HCT116 (cell line): ENCODE measurements at regions not wholly inside any gene's neighbourhood (a gene's known extent, or its start where the extent isn't known, plus 50 kb on each side); places are given as distances from the start of the nearest gene placed in this dataset.

ENCODE experiments used
- EZH2 ChIP-seq: fragments of 200-600 bp; sonication (generic); IDR thresholded peaks from 2 replicates; pipeline ENCODE4 v1.6.1; 2017; ENCODE audit warnings: antibody characterized with exemption, mixed run types
- EZH2phosphoT487 ChIP-seq: fragments of 200-600 bp; IDR thresholded peaks from 2 replicates; pipeline ENCODE4 v1.6.1; 2018; ENCODE audit warnings: antibody characterized with exemption, borderline replicate concordance
- JUND ChIP-seq: IDR thresholded peaks from 2 replicates; pipeline ENCODE4 v1.6.1; 2012
- POLR2A ChIP-seq: IDR thresholded peaks from 2 replicates; pipeline ENCODE4 v1.7.0; 2011; ENCODE audit warnings: borderline replicate concordance; ENCODE audit not compliant: insufficient read depth, insufficient read length; ENCODE audit errors: extremely low read depth
- POLR2AphosphoS5 ChIP-seq: IDR thresholded peaks from 2 replicates; pipeline ENCODE4 v1.6.1; 2011; ENCODE audit warnings: mild to moderate bottlenecking, low read depth, low read length, moderate library complexity
- REST ChIP-seq: IDR thresholded peaks from 2 replicates; pipeline ENCODE4 v1.6.1; 2012; ENCODE audit warnings: low read depth
- SIN3A ChIP-seq: IDR thresholded peaks from 2 replicates; pipeline ENCODE4 v1.6.1; 2012; ENCODE audit warnings: low read depth
- SP1 ChIP-seq: IDR thresholded peaks from 2 replicates; pipeline ENCODE4 v1.6.1; 2012; ENCODE audit warnings: low read depth
- SRF ChIP-seq: IDR thresholded peaks from 2 replicates; pipeline ENCODE4 v1.6.1; 2012; ENCODE audit warnings: low read depth
- TCF7L2 ChIP-seq: IDR thresholded peaks from 2 replicates; pipeline ENCODE4 v1.7.0; 2011; ENCODE audit warnings: borderline replicate concordance, inconsistent platforms; ENCODE audit not compliant: insufficient read depth, insufficient read length; ENCODE audit errors: extremely low read depth
- YY1 ChIP-seq: IDR thresholded peaks from 2 replicates; pipeline ENCODE4 v1.6.1; 2011; ENCODE audit warnings: low read length, low read depth, moderate library complexity, mild to moderate bottlenecking; ENCODE audit not compliant: insufficient replicate concordance; ENCODE audit errors: extremely low read depth
- ZNF274 ChIP-seq: fragments of 200-500 bp; sonication (Bioruptor generic); IDR thresholded peaks from 2 replicates; pipeline ENCODE4 v1.6.1; 2014; ENCODE audit warnings: mild to moderate bottlenecking, low read depth, low read length, inconsistent platforms
- TF ChIP-seq, protein P1 (sequence below), 3 experiments: fragments of 200-600 bp in 1 of 3; sonication (generic) in 1 of 3; IDR thresholded peaks in 2 of 3; conservative IDR thresholded peaks in 1 of 3; 2 replicates each; pipeline ENCODE4 v1.5.1; 2012 to 2017; ENCODE audit warnings: low read depth in 2 of 3, low read length in 2 of 3, antibody characterized with exemption in 1 of 3, borderline replicate concordance in 1 of 3, control low read depth in 1 of 3, mild to moderate bottlenecking in 1 of 3, mixed read lengths in 1 of 3, mixed run types in 1 of 3, moderate library complexity in 1 of 3; ENCODE audit not compliant: insufficient read depth in 1 of 3
- TF ChIP-seq, protein P2 (sequence below): IDR thresholded peaks from 2 replicates; pipeline ENCODE4 v1.6.1; 2012

- TF ChIP-seq ZNF274 (no peak), YY1 (no peak), SRF (no peak), JUND (no peak), POLR2AphosphoS5 (no peak), EZH2phosphoT487 (no peak), TCF7L2 (no peak), REST (no peak), SP1 (no peak), SIN3A (no peak), EZH2 (no peak), POLR2A (no peak)
- TF ChIP-seq, protein P1, sequence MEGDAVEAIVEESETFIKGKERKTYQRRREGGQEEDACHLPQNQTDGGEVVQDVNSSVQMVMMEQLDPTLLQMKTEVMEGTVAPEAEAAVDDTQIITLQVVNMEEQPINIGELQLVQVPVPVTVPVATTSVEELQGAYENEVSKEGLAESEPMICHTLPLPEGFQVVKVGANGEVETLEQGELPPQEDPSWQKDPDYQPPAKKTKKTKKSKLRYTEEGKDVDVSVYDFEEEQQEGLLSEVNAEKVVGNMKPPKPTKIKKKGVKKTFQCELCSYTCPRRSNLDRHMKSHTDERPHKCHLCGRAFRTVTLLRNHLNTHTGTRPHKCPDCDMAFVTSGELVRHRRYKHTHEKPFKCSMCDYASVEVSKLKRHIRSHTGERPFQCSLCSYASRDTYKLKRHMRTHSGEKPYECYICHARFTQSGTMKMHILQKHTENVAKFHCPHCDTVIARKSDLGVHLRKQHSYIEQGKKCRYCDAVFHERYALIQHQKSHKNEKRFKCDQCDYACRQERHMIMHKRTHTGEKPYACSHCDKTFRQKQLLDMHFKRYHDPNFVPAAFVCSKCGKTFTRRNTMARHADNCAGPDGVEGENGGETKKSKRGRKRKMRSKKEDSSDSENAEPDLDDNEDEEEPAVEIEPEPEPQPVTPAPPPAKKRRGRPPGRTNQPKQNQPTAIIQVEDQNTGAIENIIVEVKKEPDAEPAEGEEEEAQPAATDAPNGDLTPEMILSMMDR (IDR thresholded peaks at IDR 0.05 in 2 of 3, conservative IDR thresholded peaks at IDR 0.05 in 1 of 3; ENCODE audit: borderline replicate concordance in 1 of 3, insufficient read depth in 1 of 3, low read depth in 2 of 3, low read length in 2 of 3), result no peak
- TF ChIP-seq, protein P2, sequence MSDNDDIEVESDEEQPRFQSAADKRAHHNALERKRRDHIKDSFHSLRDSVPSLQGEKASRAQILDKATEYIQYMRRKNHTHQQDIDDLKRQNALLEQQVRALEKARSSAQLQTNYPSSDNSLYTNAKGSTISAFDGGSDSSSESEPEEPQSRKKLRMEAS, result no peak
Measured at GRCh38 chr1:95554408-95554807, 320.4 kb downstream of the RWDD3 start.
